ENCODE measurements at regions not wholly inside any gene's neighbourhood (a gene's known extent, or its start where the extent isn't known, plus 50 kb on each side); places are given as distances from the start of the nearest gene placed in this dataset.

DNA sequence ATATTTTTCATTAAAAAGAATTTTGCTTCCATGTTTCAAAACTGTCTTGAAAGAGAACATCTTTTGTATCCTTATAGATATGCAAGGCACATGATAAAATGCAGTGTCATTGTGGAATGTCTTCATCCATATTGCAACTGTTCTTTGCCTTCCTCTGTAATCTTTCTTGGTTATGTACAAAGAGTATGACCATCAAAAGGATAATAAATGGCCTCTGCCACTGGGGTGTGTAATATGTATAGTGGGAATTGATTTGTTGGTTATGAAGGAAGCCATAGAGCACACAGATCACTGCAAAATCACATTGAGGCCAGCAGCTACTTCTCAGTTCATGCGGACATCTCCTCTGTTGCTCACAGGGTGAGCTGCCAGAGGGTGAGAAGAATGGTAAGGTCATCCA lies 703.5 kb downstream of the TFAP2A start:
- Mint-ChIP-seq H3K4me1 (ENCODE audit: low read depth, unreplicated experiment) (no peaks in the 10 kb centered on the region), H3K9me3 (ENCODE audit: low read depth, unreplicated experiment) (peaks cover 2% of the 10 kb centered on the region), H3K27me3 (ENCODE audit: unreplicated experiment) (no peaks in the 10 kb centered on the region), H3K27ac (ENCODE audit: unreplicated experiment) (no peak overlapping the region), H3K4me3 (ENCODE audit: low read depth, unreplicated experiment) (no peak overlapping the region), H3K36me3 (ENCODE audit: insufficient read depth, unreplicated experiment) (no peaks in the 10 kb centered on the region)
- intact Hi-C loops (cut with micrococcal nuclease; ENCODE audit: unreplicated experiment), result no loop called here
- no peak for TF ChIP-seq CTCF (IDR thresholded peaks at IDR 0.05; ENCODE audit: unreplicated experiment)
- CTCF ChIA-PET, result no interaction called here
- DNase-seq, result no peak
- no TSS peak for BruUV-seq (replicated peaks)

DNA sequence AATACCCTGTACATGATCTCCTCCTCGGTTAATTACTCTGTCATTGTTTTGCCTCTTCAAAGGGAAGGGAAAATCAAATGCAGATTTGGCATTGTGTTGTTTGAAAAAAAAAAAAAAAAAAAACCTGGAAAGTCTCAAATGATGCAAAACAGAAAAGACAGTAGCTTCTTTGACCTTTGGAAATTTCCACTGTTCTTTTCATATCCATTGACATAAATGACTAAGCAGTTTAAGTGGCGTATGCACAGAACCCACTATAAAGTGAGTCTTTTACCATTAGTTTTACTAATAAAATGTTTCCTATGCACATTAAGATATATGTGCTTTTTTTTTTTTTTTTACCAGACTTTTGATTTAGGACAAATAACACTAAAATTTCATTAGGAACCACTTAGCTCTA lies 704.3 kb downstream of the TFAP2A start:
- intact Hi-C loops (cut with micrococcal nuclease; ENCODE audit: unreplicated experiment), result no loop called here
- no TSS peak for BruUV-seq (replicated peaks)
- Mint-ChIP-seq H3K27me3 (ENCODE audit: unreplicated experiment) (no peaks in the 10 kb centered on the region), H3K4me3 (ENCODE audit: low read depth, unreplicated experiment) (no peak overlapping the region), H3K36me3 (ENCODE audit: insufficient read depth, unreplicated experiment) (no peaks in the 10 kb centered on the region), H3K4me1 (ENCODE audit: low read depth, unreplicated experiment) (no peaks in the 10 kb centered on the region), H3K9me3 (ENCODE audit: low read depth, unreplicated experiment) (peaks cover 2% of the 10 kb centered on the region), H3K27ac (ENCODE audit: unreplicated experiment) (no peak overlapping the region)
- DNase-seq, result no peak
- TF ChIP-seq CTCF (IDR thresholded peaks at IDR 0.05; ENCODE audit: unreplicated experiment), result no peak
- CTCF ChIA-PET, result interaction anchor here (0.6 kb wide), 1 partner anchor 1905 kb away, joined by 4 read pairs; no protein-coding TSS in a partner anchor

DNA sequence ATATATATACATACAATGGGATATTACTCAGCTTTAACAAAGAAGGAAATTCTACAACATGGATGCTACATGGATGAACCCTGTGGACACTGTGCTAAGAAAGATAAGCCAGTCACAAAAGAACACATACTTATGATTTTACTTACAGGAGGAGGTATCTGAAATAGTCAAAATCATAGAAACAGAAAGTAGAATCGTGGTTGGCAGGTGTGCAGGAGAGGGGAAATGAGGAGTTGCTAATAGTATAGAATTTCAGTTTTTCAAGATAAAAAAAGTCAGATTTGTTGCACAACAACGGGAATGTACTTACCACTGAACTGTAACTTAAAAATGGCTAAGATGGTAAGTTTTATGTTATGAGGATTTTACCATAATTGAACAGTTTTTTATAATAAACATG lies 706.3 kb downstream of the TFAP2A start:
- no peak overlapping the region for H3K4me3 Mint-ChIP-seq (ENCODE audit: low read depth, unreplicated experiment)

DNA sequence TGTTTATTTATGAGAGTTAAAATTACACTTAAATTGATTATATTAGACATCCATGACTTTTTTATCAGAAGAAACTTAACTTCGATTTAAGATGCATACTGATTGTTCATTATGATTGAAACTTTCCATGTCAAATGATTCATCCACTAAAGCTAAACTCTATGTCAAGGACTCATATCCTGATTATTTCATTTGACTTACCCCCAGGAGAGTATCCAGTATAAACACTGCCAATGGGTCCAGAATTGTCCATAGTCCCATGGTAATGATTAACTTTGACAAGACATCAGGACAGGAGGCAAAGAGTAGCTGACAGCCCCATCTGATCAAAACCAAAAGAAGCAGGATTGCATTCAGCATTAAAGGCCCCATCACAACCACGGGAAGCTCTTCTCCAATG lies 709.9 kb downstream of the TFAP2A start:
- no peaks in the 10 kb centered on the region for H3K4me1 Mint-ChIP-seq (ENCODE audit: low read depth, unreplicated experiment)
- TF ChIP-seq CTCF (IDR thresholded peaks at IDR 0.05; ENCODE audit: unreplicated experiment), result no peak
- H3K36me3 Mint-ChIP-seq (ENCODE audit: insufficient read depth, unreplicated experiment), result no peaks in the 10 kb centered on the region
- no peak overlapping the region for H3K4me3 Mint-ChIP-seq (ENCODE audit: low read depth, unreplicated experiment)
- H3K27me3 Mint-ChIP-seq (ENCODE audit: unreplicated experiment), result no peaks in the 10 kb centered on the region
- no peaks in the 10 kb centered on the region for H3K9me3 Mint-ChIP-seq (ENCODE audit: low read depth, unreplicated experiment)
- no peak for DNase-seq
- no TSS peak for BruUV-seq (replicated peaks)
- H3K27ac Mint-ChIP-seq (ENCODE audit: unreplicated experiment), result no peak overlapping the region
- intact Hi-C loops (cut with micrococcal nuclease; ENCODE audit: unreplicated experiment), result no loop called here
- CTCF ChIA-PET, result no interaction called here

More for the DNA sequence above, 706.3 kb downstream of the TFAP2A start:
- Mint-ChIP-seq H3K27ac (ENCODE audit: unreplicated experiment) (no peak overlapping the region), H3K4me1 (ENCODE audit: low read depth, unreplicated experiment) (no peaks in the 10 kb centered on the region), H3K9me3 (ENCODE audit: low read depth, unreplicated experiment) (peaks cover 2% of the 10 kb centered on the region), H3K36me3 (ENCODE audit: insufficient read depth, unreplicated experiment) (no peaks in the 10 kb centered on the region), H3K27me3 (ENCODE audit: unreplicated experiment) (no peaks in the 10 kb centered on the region)
- CTCF ChIA-PET, result no interaction called here
- DNase-seq, result no peak
- TF ChIP-seq CTCF (IDR thresholded peaks at IDR 0.05; ENCODE audit: unreplicated experiment), result no peak
- intact Hi-C loops (cut with micrococcal nuclease; ENCODE audit: unreplicated experiment), result no loop called here
- no TSS peak for BruUV-seq (replicated peaks)

- H3K4me1 Mint-ChIP-seq (ENCODE audit: low read depth, unreplicated experiment), result no peaks in the 10 kb centered on the region
- CTCF ChIA-PET, result no interaction called here
- no peak overlapping the region for H3K27ac Mint-ChIP-seq (ENCODE audit: unreplicated experiment)
Observed at GRCh38 chr6:9702914-9703313, 712.0 kb downstream of the TFAP2A start.

More at GRCh38 chr6:9702914-9703313, 712.0 kb downstream of the TFAP2A start:
- intact Hi-C loops (cut with micrococcal nuclease; ENCODE audit: unreplicated experiment), result no loop called here
- no peak for TF ChIP-seq CTCF (IDR thresholded peaks at IDR 0.05; ENCODE audit: unreplicated experiment)
- H3K27me3 Mint-ChIP-seq (ENCODE audit: unreplicated experiment), result no peaks in the 10 kb centered on the region
- no peak for DNase-seq
- H3K36me3 Mint-ChIP-seq (ENCODE audit: insufficient read depth, unreplicated experiment), result no peaks in the 10 kb centered on the region
- H3K9me3 Mint-ChIP-seq (ENCODE audit: low read depth, unreplicated experiment), result no peaks in the 10 kb centered on the region
- no peak overlapping the region for H3K4me3 Mint-ChIP-seq (ENCODE audit: low read depth, unreplicated experiment)
- BruUV-seq (replicated peaks), result no TSS peak
